VCaP (cell line): ENCODE measurements at regions not wholly inside any gene's neighbourhood (a gene's known extent, or its start where the extent isn't known, plus 50 kb on each side); places are given as distances from the start of the nearest gene placed in this dataset.

Experiments
- H3K27ac ChIP-seq: fragments of 450-650 bp; 2 replicates; pipeline ENCODE4 v1.5.1; 2017
- TF ChIP-seq, protein P1 (sequence below): fragments of 450-650 bp; conservative IDR thresholded peaks from 2 replicates; pipeline ENCODE4 v1.5.1; 2017; ENCODE audit warnings: mild to moderate bottlenecking, moderate library complexity

DNA sequence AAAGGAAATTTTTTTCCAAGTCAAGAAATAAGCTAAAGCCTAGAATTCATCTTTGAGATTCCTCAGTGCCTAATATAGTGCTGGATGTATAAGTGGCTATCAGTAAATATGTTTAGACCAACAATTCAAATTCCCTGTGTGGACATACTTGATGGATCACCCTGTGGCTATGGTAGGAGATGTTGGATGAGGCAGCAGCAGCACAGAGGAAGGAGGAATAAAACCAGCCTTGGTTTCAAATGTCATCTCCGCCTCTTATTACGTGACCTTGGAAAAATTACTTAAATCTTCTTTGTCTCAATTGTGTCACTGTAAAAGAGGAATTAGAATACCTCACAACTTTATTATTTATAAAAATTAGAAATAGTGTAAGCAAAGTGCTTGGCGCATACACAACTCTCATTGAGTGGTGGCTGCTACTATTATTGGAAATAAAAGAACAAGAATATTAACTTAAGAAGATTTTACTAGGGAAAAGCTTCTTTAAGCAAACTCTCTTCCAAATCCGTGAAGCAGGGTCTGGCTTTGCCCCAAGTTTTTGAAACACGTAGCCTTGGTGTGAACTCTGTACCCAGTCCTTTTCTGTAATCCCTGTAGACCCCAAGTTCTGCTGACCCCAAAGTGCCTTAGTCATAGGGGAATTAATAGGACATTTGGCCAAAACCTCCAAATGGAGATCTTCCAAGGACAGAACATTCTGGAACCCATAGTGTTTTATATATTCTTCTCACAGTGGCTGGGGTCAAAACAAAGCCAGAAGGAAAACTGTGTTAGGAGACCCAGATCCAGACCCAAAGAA is 283.8 kb downstream of the PTEN start:
- no peak overlapping the region for H3K27ac ChIP-seq
- TF ChIP-seq, protein P1, sequence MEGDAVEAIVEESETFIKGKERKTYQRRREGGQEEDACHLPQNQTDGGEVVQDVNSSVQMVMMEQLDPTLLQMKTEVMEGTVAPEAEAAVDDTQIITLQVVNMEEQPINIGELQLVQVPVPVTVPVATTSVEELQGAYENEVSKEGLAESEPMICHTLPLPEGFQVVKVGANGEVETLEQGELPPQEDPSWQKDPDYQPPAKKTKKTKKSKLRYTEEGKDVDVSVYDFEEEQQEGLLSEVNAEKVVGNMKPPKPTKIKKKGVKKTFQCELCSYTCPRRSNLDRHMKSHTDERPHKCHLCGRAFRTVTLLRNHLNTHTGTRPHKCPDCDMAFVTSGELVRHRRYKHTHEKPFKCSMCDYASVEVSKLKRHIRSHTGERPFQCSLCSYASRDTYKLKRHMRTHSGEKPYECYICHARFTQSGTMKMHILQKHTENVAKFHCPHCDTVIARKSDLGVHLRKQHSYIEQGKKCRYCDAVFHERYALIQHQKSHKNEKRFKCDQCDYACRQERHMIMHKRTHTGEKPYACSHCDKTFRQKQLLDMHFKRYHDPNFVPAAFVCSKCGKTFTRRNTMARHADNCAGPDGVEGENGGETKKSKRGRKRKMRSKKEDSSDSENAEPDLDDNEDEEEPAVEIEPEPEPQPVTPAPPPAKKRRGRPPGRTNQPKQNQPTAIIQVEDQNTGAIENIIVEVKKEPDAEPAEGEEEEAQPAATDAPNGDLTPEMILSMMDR = no peak

DNA sequence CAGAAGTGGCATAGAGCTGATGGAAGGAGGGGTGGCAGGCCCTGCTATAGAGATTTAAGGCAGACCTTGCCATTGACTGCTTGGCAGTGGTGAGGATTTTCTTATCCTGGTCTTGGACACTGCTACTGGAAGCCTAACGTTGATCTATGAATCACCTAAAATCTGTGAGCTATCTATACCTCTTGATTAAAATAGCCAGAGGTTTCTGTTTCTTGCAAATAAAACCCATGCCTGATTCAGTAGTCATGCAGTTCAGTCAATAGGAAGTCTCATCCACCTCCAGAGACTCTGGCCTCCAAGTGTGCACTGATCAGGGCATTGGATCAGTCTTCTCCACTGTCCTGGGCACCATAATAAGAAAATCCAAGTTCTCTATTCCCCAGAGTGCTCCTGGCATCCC is 286.5 kb downstream of the PTEN start:
- H3K27ac ChIP-seq = no peak overlapping the region
- TF ChIP-seq, protein P1 = no peak

- TF ChIP-seq, protein P1 = no peak
These were observed 286.9 kb downstream of the PTEN start for GRCh38 chr10:88150339-88150738.

DNA sequence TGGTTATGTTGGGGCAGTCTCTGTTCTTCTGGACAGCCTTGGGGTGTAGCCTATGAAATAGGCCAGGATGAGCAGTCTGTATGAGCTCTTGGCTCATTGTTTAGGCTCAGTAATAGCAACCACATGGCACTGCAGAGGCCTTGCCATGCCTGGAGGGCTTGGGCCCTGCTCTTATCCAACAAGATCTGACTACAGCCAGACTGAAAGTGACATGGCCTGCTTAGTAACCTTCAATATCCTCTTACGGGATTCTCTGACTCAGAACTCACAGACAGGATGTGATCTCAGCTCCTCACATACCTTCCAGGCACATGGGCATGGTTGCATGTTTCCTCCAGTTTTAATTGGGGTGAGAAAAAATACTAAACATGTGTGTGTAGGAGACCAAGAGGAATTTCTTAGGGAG is 289.3 kb downstream of the PTEN start:
- H3K27ac ChIP-seq = no peak overlapping the region

More at GRCh38 chr10:88150339-88150738, 286.9 kb downstream of the PTEN start:
- H3K27ac ChIP-seq = no peak overlapping the region

GRCh38 chr10:88154596-88155250 is 291.3 kb downstream of the PTEN start:
- no peak overlapping the region for H3K27ac ChIP-seq
- TF ChIP-seq, protein P1 = no peak

More for the DNA sequence above, 289.3 kb downstream of the PTEN start:
- TF ChIP-seq, protein P1 = no peak

- no peak overlapping the region for H3K27ac ChIP-seq
- TF ChIP-seq, protein P1 = no peak
These were observed 292.9 kb downstream of the PTEN start for GRCh38 chr10:88156341-88156740.

DNA sequence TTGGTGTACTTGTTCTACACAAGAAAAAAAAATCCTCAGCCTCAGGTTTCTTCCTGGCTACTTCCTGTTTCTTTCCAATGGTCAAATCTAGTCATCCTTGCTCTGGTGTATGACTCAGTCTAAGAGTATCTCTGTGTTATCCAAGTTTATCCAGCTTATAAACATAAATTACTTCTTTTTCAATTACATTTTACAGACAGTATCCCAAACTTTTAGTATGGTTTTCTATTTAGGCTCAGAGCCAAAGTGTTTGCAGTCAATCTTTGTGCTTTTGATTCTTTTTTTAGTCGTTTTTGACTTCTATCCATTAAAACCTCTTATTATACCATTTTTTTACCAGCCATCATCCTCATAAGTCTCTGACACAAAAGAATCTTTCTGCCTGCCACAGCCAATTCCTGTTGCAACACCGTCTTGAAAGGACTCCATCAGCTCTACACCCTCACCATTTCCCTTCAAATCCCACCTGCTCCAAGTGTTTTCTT is 294.6 kb downstream of the PTEN start:
- TF ChIP-seq, protein P1 = no peak
- no peak overlapping the region for H3K27ac ChIP-seq
